Stomach (tissue), 8 donors: ENCODE measurements at regions not wholly inside any gene's neighbourhood (a gene's known extent, or its start where the extent isn't known, plus 50 kb on each side); places are given as distances from the start of the nearest gene placed in this dataset.
A peak's percentile ranks its signal among the peaks of the same experiment; 100 is the strongest.

Experiments
- DNase-seq, 2 donors: peaks; one replicate each; pipeline versions ENCODE4 v3.0.0 to v3.0.0-alpha.2; 2013 to 2019
- H3K27ac ChIP-seq, 5 donors: fragments of 200-600 bp in 4 of 5; sonication (generic) in 4 of 5; one replicate each; pipeline ENCODE4 v1.5.1; 2013 to 2019; ENCODE audit warnings: mild to moderate bottlenecking in 1 of 5, moderate library complexity in 1 of 5
- H3K27me3 ChIP-seq, 3 donors: fragments of 200-600 bp; sonication (generic); one replicate each; pipeline ENCODE4 v1.5.1; 2017 to 2019; ENCODE audit warnings: mixed run types in 1 of 3
- H3K36me3 ChIP-seq, 4 donors: fragments of 200-600 bp; sonication (generic); 1 replicate in 3 of 4; 2 replicates in 1 of 4; pipeline ENCODE4 v1.5.1; 2016 to 2019
- H3K4me1 ChIP-seq, 4 donors: fragments of 200-600 bp; sonication (generic); one replicate each; pipeline ENCODE4 v1.5.1; 2016 to 2019
- H3K4me3 ChIP-seq, 4 donors: fragments of 200-600 bp; sonication (generic) in 3 of 4; one replicate each; pipeline ENCODE4 v1.5.1; 2016 to 2019; ENCODE audit warnings: mild to moderate bottlenecking in 1 of 4
- H3K9me3 ChIP-seq, 4 donors: fragments of 200-600 bp; sonication (generic); one replicate each; pipeline ENCODE4 v1.5.1; 2016 to 2019
- EP300 ChIP-seq: sonication (generic); formaldehyde crosslinking; IDR thresholded peaks from one replicate; pipeline ENCODE4 v1.6.1; 2017; ENCODE audit warnings: antibody characterized with exemption
- POLR2A ChIP-seq, 4 donors: fragments of 450-650 bp; IDR thresholded peaks; one replicate each; pipeline ENCODE4 v1.6.1; 2016; ENCODE audit warnings: antibody characterized with exemption in 4 of 4, control low read depth in 2 of 4, mild to moderate bottlenecking in 1 of 4, moderate library complexity in 1 of 4
- POLR2AphosphoS5 ChIP-seq, 3 donors: sonication (generic); formaldehyde crosslinking; IDR thresholded peaks; one replicate each; pipeline ENCODE4 v1.6.1; 2016; ENCODE audit warnings: antibody characterized with exemption in 3 of 3
- WGBS, 5 donors: extraction: QIAGEN DNeasy Blood & Tissue Kit in 3 of 5; methylation state at CpG; one replicate each; pipeline versions ENCODE4 v1.1.5 to v1.1.7; 2013 to 2018; 5-methylcytosine and 5-hydroxymethylcytosine counted together
- intact Hi-C: fragments of 100-400 bp; cut with DNase I; formaldehyde crosslinking; loops from one replicate; pipeline ENCODE4 v1.15.1; 2023; ENCODE audit warnings: low total_unique reads
- TF ChIP-seq, protein P1 (sequence below), 7 experiments: fragments of 450-650 bp in 4 of 7; fragments of 200-600 bp in 3 of 7; sonication (generic) in 3 of 7; IDR thresholded peaks; one replicate each; pipeline ENCODE4 v1.5.1; 2016 to 2019; ENCODE audit warnings: antibody characterized with exemption in 7 of 7, control low read depth in 2 of 7, mild to moderate bottlenecking in 1 of 7
- donor health status: healthy with polysubstance abuse.
- donor health status: Bipolar disorder and iron deficiency.
- donor health status: healthy.

DNA sequence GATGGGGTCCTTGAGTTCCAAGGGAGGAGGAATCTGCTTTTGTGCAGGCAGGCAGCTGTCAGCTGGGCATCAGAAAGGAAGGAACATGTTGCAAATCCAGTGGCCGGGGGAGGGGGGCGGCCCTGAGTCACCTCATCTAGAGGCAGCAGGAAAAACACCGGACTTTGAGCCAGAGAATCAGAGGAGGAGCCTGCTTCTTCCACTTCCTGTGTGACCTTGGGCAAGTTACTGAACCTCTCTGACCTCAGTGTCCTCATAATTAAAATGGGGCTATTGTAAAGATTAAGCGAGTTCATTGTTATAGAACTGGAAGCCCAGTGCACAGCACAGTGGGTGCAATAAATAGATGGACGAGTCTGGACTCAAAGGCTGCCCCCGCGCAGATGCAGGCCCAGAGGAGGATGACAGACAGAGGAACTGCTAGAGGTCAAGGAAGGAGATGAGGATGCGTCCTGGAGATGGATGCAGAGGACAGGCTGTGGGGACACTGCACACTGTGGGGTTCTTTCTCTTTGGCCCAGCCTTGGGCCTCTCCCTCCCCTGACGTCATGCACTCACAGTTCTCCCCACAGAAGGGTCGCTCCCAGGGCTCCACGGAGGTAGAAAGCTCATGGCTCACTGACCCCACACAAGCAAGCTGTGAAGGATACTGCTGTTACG, 714.3 kb downstream of the MATN1 start:
- DNase-seq, result peak in 1 of 2 donors; percentile 38
- Histone ChIP-seq H3K4me1 (no peaks in the 10 kb centered on the region), H3K27ac (no peak overlapping the region), H3K4me3 (no peak overlapping the region), H3K27me3 (peaks cover 0 to 31% (median 0%) of the 10 kb centered on the region in 3 donors), H3K36me3 (no peaks in the 10 kb centered on the region), H3K9me3 (no peaks in the 10 kb centered on the region)
- 70 to 78% (median 72%) methylated on average over 12 of the region's 12 CpGs for WGBS, 5 donors
- TF ChIP-seq, protein P1, sequence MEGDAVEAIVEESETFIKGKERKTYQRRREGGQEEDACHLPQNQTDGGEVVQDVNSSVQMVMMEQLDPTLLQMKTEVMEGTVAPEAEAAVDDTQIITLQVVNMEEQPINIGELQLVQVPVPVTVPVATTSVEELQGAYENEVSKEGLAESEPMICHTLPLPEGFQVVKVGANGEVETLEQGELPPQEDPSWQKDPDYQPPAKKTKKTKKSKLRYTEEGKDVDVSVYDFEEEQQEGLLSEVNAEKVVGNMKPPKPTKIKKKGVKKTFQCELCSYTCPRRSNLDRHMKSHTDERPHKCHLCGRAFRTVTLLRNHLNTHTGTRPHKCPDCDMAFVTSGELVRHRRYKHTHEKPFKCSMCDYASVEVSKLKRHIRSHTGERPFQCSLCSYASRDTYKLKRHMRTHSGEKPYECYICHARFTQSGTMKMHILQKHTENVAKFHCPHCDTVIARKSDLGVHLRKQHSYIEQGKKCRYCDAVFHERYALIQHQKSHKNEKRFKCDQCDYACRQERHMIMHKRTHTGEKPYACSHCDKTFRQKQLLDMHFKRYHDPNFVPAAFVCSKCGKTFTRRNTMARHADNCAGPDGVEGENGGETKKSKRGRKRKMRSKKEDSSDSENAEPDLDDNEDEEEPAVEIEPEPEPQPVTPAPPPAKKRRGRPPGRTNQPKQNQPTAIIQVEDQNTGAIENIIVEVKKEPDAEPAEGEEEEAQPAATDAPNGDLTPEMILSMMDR (IDR thresholded peaks at IDR 0.05), result no peak
- TF ChIP-seq EP300, result no peak
- intact Hi-C loops, result no loop called here

DNA sequence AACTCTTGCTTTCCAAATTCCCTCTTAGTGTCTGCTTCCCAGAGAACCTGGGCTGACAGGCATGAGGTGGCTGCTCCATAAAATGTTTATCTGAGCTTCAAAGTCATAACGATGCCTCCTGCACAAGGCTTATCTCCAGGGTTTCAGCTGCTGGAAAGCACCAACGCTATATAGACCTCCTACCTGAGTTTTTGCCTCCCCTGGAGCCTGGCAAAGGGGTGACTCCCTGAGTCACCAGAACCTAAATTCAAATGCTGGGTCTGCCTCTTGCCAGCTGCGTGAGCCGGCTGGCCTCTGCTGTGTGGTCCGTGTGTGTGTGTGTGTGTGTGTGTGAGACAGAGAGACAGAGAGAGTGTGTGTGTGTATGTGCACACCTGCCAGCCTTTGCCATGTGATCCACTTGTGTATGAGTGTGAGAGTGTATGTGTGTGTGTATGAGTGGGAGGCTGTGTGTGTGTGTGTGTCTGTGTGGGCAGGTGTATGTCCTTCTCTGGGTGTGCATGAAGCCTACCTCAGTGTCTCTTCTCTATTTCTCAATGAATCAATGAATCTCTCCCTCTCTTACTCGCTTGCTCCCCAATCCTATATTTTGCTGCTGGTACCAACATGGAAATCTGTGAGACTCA, 714.9 kb downstream of the MATN1 start:
- no peaks in the 10 kb centered on the region for H3K4me1 ChIP-seq
- no peaks in the 10 kb centered on the region for H3K9me3 ChIP-seq
- peaks cover 0 to 31% (median 0%) of the 10 kb centered on the region in 3 donors for H3K27me3 ChIP-seq
- no peak overlapping the region for H3K27ac ChIP-seq
- no peak for TF ChIP-seq EP300
- no peak for TF ChIP-seq POLR2AphosphoS5 (IDR thresholded peaks at IDR 0.05)
- TF ChIP-seq, protein P1 (IDR thresholded peaks at IDR 0.05), result no peak
- no peak for TF ChIP-seq POLR2A (IDR thresholded peaks at IDR 0.05)
- H3K4me3 ChIP-seq, result no peak overlapping the region
- no peak for DNase-seq
- intact Hi-C loops, result no loop called here
- no peaks in the 10 kb centered on the region for H3K36me3 ChIP-seq
- 34 to 52% (median 45%) methylated on average over 6 of the region's 6 CpGs for WGBS, 5 donors

DNA sequence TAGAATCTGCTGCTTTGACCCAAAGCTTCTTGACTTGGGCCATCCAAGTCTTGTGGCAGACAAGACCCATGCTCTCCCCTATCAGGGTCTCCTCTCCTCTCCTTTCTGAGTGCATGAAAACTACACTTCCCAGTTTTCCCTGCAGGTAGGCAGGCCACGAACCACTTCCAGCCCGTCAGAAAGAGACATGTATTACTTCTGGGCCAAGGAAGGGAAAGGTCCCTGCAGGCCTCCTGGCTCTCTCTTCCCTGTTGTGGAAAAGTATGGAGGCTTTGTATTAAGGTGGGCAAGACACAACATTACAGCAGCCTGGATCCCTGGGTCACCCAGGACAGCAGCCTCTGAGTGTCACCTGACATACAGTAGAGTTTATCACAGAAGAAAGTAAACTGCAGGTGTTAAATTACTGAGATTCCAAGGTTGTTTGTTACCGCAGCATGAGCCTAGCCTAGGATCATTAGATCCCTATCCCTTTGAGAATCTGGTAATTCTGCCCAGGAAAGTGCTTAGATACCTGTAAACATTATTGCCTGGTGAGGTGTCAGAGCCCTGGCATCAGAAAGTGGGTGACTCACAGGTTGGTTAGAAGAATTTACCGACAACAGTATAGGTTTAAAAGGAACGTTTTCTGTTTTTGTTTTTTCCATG, 717.3 kb downstream of the MATN1 start:
- H3K27me3 ChIP-seq, result peaks cover 0 to 25% (median 0%) of the 10 kb centered on the region in 3 donors
- H3K27ac ChIP-seq, result no peak overlapping the region
- H3K9me3 ChIP-seq, result no peaks in the 10 kb centered on the region
- no peaks in the 10 kb centered on the region for H3K4me1 ChIP-seq
- 35 to 52% (median 38%) methylated on average over 5 of the region's 5 CpGs for WGBS, 5 donors
- H3K36me3 ChIP-seq, result no peaks in the 10 kb centered on the region
- DNase-seq, result no peak
- intact Hi-C loops, result no loop called here
- no peak overlapping the region for H3K4me3 ChIP-seq
- TF ChIP-seq POLR2A (IDR thresholded peaks at IDR 0.05), result no peak
- TF ChIP-seq, protein P1 (IDR thresholded peaks at IDR 0.05), result no peak
- no peak for TF ChIP-seq EP300
- TF ChIP-seq POLR2AphosphoS5 (IDR thresholded peaks at IDR 0.05), result no peak

DNA sequence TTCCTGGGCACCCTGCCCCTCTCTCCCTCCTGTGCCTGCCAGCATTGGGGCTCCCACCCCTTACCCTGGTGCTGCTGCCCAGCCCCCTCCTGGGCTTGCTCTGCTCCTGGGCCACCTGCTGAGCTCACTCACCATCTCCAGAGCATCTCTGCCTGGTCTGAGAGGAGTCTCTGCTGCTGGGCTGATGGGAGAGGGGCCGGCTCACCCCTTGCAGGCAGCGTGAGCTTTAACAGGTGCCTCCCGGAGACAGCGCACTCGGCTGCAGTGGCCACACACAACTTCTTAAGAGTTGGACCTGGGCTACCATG, 721.7 kb downstream of the MATN1 start:
- Histone ChIP-seq H3K27ac (no peak overlapping the region), H3K4me3 (no peak overlapping the region), H3K4me1 (no peaks in the 10 kb centered on the region), H3K9me3 (peaks cover 0 to 6% (median 0%) of the 10 kb centered on the region in 4 donors), H3K27me3 (peaks cover 0 to 24% (median 0%) of the 10 kb centered on the region in 3 donors), H3K36me3 (no peaks in the 10 kb centered on the region)
- TF ChIP-seq, protein P1 (IDR thresholded peaks at IDR 0.05), result no peak
- TF ChIP-seq EP300 (no peak), POLR2AphosphoS5 (IDR thresholded peaks at IDR 0.05) (no peak), POLR2A (IDR thresholded peaks at IDR 0.05) (no peak)
- no peak for DNase-seq
- WGBS, 5 donors, result 56 to 91% (median 77%) methylated on average over 5 of the region's 5 CpGs
- intact Hi-C loops, result no loop called here
